HepG2 (cell line): ENCODE measurements at regions not wholly inside any gene's neighbourhood (a gene's known extent, or its start where the extent isn't known, plus 50 kb on each side); places are given as distances from the start of the nearest gene placed in this dataset.

Experiments
- ATAC-seq: fragments of 200-7000 bp; cut with Tn5 transposase; 3 replicates; pipeline ENCODE4 v1.9.1; 2020; ENCODE audit warnings: mild to moderate bottlenecking, moderate library complexity
- BruUV-seq: library from RNA; stranded (reverse); fragments of 400-500 nt; replicated peaks from 2 replicates; lab custom pipeline; 2021; lab: Mats Ljungman, UMichigan
- CTCF ChIA-PET: fragments of 300-600 bp; formaldehyde crosslinking; extraction: SDS; loops from one replicate; lab custom pipeline; 2021; ENCODE audit warnings: low total read pairs, inconsistent platforms, low intra/inter-chr PET ratio; lab: Yijun Ruan, JAX
- POLR2A ChIA-PET: fragments of 350-600 bp; sonication (Branson Sonifier 250); formaldehyde crosslinking; loops from one replicate; lab custom pipeline; 2020; ENCODE audit warnings: antibody characterized with exemption, inconsistent platforms; lab: Yijun Ruan, JAX
- DNase-seq: peaks from one replicate; pipeline ENCODE4 v3.0.0-alpha.2; 2015; ENCODE audit warnings: low spot score
- FAIRE-seq: peaks from 3 replicates; lab custom pipeline; 2011; peaks lifted over from hg19 to GRCh38; lab: Jason Lieb, UNC
- H2AFZ ChIP-seq: one replicate; pipeline ENCODE4 v1.6.1; 2011; ENCODE audit warnings: low read length, inconsistent platforms
- H3K27ac ChIP-seq: fragments of 300-600 bp; 3 replicates; pipeline ENCODE4 v1.8.0; 2011; ENCODE audit warnings: mixed run types, mild to moderate bottlenecking, mixed read lengths, low read length, inconsistent platforms; ENCODE audit not compliant: insufficient read depth; ENCODE audit errors: extremely low read length
- H3K27me3 ChIP-seq, 2 experiments: fragments of 200-600 bp in 1 of 2; 2 replicates in 1 of 2; 3 replicates in 1 of 2; pipeline versions ENCODE4 v1.6.0 to v1.8.0; 2011; ENCODE audit warnings: low read length in 2 of 2, mild to moderate bottlenecking in 2 of 2, moderate library complexity in 2 of 2, inconsistent platforms in 1 of 2; ENCODE audit not compliant: insufficient read depth in 2 of 2, control insufficient read depth in 1 of 2
- H3K36me3 ChIP-seq, 2 experiments: fragments of 200-600 bp in 1 of 2; replicated peaks in 1 of 2; 2 replicates in 1 of 2; 3 replicates in 1 of 2; pipeline versions ENCODE4 v1.5.1 to v1.8.0; 2011; ENCODE audit warnings: low read length in 2 of 2, inconsistent platforms in 1 of 2; ENCODE audit not compliant: insufficient read depth in 2 of 2, control insufficient read depth in 1 of 2
- H3K4me1 ChIP-seq: 2 replicates; pipeline ENCODE4 v1.5.1; 2012; ENCODE audit warnings: low read length, inconsistent platforms; ENCODE audit not compliant: insufficient read depth
- H3K4me2 ChIP-seq: 2 replicates; pipeline ENCODE4 v1.6.0; 2011; ENCODE audit warnings: low read depth, low read length, inconsistent platforms
- H3K4me3 ChIP-seq, 3 experiments: fragments of 200-600 bp in 1 of 3; sonication (generic), shearing (Covaris generic) in 1 of 3; replicated peaks in 1 of 3; 2 replicates each; pipeline ENCODE4 v1.5.1; 2011 to 2016; ENCODE audit warnings: low read length in 3 of 3, inconsistent platforms in 2 of 3, low read depth in 2 of 3, mild to moderate bottlenecking in 2 of 3, control low read depth in 1 of 3, mixed read lengths in 1 of 3; ENCODE audit not compliant: insufficient read depth in 1 of 3
- H3K79me2 ChIP-seq: one replicate; pipeline ENCODE4 v1.6.1; 2011; ENCODE audit warnings: low read length, inconsistent platforms; ENCODE audit not compliant: insufficient read depth
- H3K9ac ChIP-seq: 2 replicates; pipeline ENCODE4 v1.6.0; 2011; ENCODE audit warnings: mild to moderate bottlenecking, low read depth, low read length, inconsistent platforms; ENCODE audit not compliant: insufficient read depth
- H3K9me3 ChIP-seq: 2 replicates; pipeline ENCODE4 v1.5.1; 2012; ENCODE audit warnings: mild to moderate bottlenecking, low read length
- H4K20me1 ChIP-seq: 2 replicates; pipeline ENCODE4 v1.6.0; 2011; ENCODE audit warnings: inconsistent platforms, mild to moderate bottlenecking, low read length, moderate library complexity; ENCODE audit not compliant: insufficient read depth
- ARNT2 ChIP-seq: sonication (generic); formaldehyde crosslinking; IDR thresholded peaks from 2 replicates; pipeline ENCODE4 v1.8.0; 2022; ENCODE audit warnings: mild to moderate bottlenecking, low read depth, missing genetic modification reagents, moderate library complexity
- FOSL1 ChIP-seq: sonication (generic); formaldehyde crosslinking; IDR thresholded peaks from 2 replicates; pipeline ENCODE4 v1.9.0; 2021; ENCODE audit warnings: missing genetic modification reagents, borderline replicate concordance
- FOXP1 ChIP-seq, 2 experiments: fragments of 450-650 bp in 1 of 2; IDR thresholded peaks; 2 replicates each; pipeline ENCODE4 v1.6.1; 2017 to 2018; ENCODE audit warnings: antibody characterized with exemption in 1 of 2
- KLF11 ChIP-seq: IDR thresholded peaks from 2 replicates; pipeline ENCODE4 v1.6.1; 2016; ENCODE audit warnings: missing compliant biosample characterization
- MTA3 ChIP-seq: sonication (generic); formaldehyde crosslinking; IDR thresholded peaks from 2 replicates; pipeline ENCODE4 v1.4.0; 2020; ENCODE audit warnings: missing genetic modification reagents
- PRDM4 ChIP-seq: sonication (generic); formaldehyde crosslinking; IDR thresholded peaks from 2 replicates; pipeline ENCODE4 v1.9.0; 2021; ENCODE audit warnings: missing genetic modification reagents, borderline replicate concordance
- RBM39 ChIP-seq: fragments of 200-400 bp; formaldehyde crosslinking; IDR thresholded peaks from one replicate; pipeline ENCODE4 v1.6.1; 2018; ENCODE audit warnings: antibody characterized with exemption, mild to moderate bottlenecking, low read depth, low read length; ENCODE audit not compliant: poor library complexity, severe bottlenecking
- ZEB1 ChIP-seq: IDR thresholded peaks from 2 replicates; pipeline ENCODE4 v1.6.1; 2012; ENCODE audit warnings: mild to moderate bottlenecking, low read depth, inconsistent platforms; ENCODE audit not compliant: insufficient replicate concordance
- ZFX ChIP-seq: sonication (generic); formaldehyde crosslinking; IDR thresholded peaks from 2 replicates; pipeline ENCODE4 v1.4.0; 2020; ENCODE audit warnings: mild to moderate bottlenecking, low read depth, missing genetic modification reagents, moderate library complexity
- ZNF17 ChIP-seq: sonication (generic); formaldehyde crosslinking; IDR thresholded peaks from 2 replicates; pipeline ENCODE4 v1.5.0; 2020; ENCODE audit warnings: mild to moderate bottlenecking, missing genetic modification reagents
- ZNF33A ChIP-seq: sonication (generic); formaldehyde crosslinking; IDR thresholded peaks from 2 replicates; pipeline ENCODE4 v1.5.1; 2020; ENCODE audit warnings: missing genetic modification reagents, mild to moderate bottlenecking, moderate library complexity, borderline replicate concordance
- ZNF362 ChIP-seq: sonication (generic); formaldehyde crosslinking; IDR thresholded peaks from 2 replicates; pipeline ENCODE4 v1.4.0; 2020; ENCODE audit warnings: missing genetic modification reagents, mild to moderate bottlenecking, borderline replicate concordance
- ZZZ3 ChIP-seq: sonication (generic); formaldehyde crosslinking; IDR thresholded peaks from 2 replicates; pipeline ENCODE4 v1.4.0; 2020; ENCODE audit warnings: missing genetic modification reagents, mild to moderate bottlenecking, borderline replicate concordance
- WGBS: methylation state at CpG from one replicate; pipeline ENCODE4 v1.1.6; 2017; ENCODE audit warnings: low lambda C conversion rate; 5-methylcytosine and 5-hydroxymethylcytosine counted together
- in situ Hi-C: cut with HindIII; loops from 2 replicates; pipeline ENCODE4 v1.10.0; 2017; ENCODE audit warnings: low pct_unique_long_range_greater_than_20kb; ENCODE audit not compliant: extremely low pct_ligation_motif_present
- intact Hi-C: fragments of 100-400 bp; cut with micrococcal nuclease; formaldehyde crosslinking; loops from one replicate; pipeline ENCODE4 v1.10.0; 2022; ENCODE audit not compliant: unreplicated experiment

- ChIA-PET CTCF (no interaction called here), POLR2A (no interaction called here)
- Histone ChIP-seq H3K4me2 (no peak overlapping the region), H3K79me2 (no peaks in the 10 kb centered on the region), H3K27me3 (no peaks in the 10 kb centered on the region), H3K27ac (no peak overlapping the region), H4K20me1 (no peaks in the 10 kb centered on the region), H3K4me1 (no peaks in the 10 kb centered on the region), H3K9ac (no peak overlapping the region), H3K9me3 (no peaks in the 10 kb centered on the region), H2AFZ (no peak overlapping the region), H3K36me3 (no peaks in the 10 kb centered on the region), H3K4me3 (no peak overlapping the region)
- 56% methylated on average over 2 of the region's 2 CpGs for WGBS
- no TSS peak for BruUV-seq
- in situ Hi-C loops (no loop called here), intact Hi-C loops (no loop called here)
- TF ChIP-seq ZNF362 (CRISPR knock-in tag) (no peak), KLF11 (CRISPR knock-in tag) (no peak), ZNF33A (CRISPR knock-in tag) (no peak), ZFX (no peak), FOXP1 (IDR thresholded peaks at IDR 0.05) (no peak), FOXP1 (CRISPR knock-in tag; IDR thresholded peaks at IDR 0.05) (no peak), RBM39 (no peak), ZZZ3 (CRISPR knock-in tag) (no peak), FOSL1 (CRISPR knock-in tag) (no peak), MTA3 (CRISPR knock-in tag) (no peak), PRDM4 (CRISPR knock-in tag) (no peak), ZEB1 (no peak), ARNT2 (CRISPR knock-in tag) (no peak), ZNF17 (CRISPR knock-in tag) (no peak)
- ATAC-seq (no peak), DNase-seq (no peak), FAIRE-seq (no peak)
Observed at GRCh38 chr11:90414221-90414620, 191.4 kb upstream of the CHORDC1 start.
